ENCODE measurements at regions not wholly inside any gene's neighbourhood (a gene's known extent, or its start where the extent isn't known, plus 50 kb on each side); places are given as distances from the start of the nearest gene placed in this dataset.
A peak's percentile ranks its signal among the peaks of the same experiment; 100 is the strongest.
"Not testable (repeated sequence)": the region's sequence is repeated elsewhere in the genome, so short reads cannot be mapped to it uniquely, and the experiment has no call there.

DNA sequence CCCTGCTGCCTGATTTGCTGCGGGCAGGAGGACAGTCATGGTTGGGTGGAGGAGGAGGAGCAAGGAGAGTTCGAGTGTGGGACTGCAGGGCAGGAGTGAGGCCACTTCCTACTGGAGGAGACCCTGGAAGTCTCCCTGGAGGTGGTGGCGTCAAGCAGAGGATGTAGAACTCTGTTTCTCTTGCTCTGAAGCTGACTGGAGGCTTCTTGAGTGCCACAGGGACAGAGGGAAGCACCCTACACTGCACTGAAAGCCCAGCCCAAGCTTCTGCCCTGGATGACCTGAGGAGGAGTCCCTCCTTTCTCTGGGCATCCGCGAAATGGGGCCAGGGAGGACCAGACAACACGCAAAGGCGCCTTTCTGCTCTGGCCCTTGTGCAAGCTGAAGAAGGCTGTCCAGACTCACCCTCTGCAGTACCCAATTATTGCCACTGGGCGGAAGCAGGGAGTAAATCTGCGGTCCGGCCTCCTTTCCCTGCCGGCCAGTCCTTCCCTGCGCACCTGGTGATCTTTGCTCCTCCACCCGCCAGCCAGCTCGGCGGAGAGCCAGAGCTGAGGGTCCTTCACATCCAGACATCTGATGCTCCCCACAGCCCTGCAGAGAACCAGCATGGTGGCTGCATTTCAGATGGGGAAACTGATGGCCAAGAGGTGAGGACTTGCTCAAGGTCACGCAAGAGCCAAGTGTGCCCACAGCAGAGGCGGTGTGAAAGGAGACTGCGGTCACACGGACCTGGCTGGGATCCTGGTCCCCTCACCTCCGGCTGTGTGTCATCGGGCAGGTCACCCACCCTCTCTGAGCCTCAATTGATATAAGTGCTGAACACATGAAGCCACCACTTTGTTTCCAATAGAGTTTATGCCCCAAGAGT lies 207.1 kb downstream of the TBC1D2B start:
- DNase-seq (ENCODE audit: low read depth in 2 of 2): peak; percentile 72 to 74
- TF ChIP-seq, protein P1, sequence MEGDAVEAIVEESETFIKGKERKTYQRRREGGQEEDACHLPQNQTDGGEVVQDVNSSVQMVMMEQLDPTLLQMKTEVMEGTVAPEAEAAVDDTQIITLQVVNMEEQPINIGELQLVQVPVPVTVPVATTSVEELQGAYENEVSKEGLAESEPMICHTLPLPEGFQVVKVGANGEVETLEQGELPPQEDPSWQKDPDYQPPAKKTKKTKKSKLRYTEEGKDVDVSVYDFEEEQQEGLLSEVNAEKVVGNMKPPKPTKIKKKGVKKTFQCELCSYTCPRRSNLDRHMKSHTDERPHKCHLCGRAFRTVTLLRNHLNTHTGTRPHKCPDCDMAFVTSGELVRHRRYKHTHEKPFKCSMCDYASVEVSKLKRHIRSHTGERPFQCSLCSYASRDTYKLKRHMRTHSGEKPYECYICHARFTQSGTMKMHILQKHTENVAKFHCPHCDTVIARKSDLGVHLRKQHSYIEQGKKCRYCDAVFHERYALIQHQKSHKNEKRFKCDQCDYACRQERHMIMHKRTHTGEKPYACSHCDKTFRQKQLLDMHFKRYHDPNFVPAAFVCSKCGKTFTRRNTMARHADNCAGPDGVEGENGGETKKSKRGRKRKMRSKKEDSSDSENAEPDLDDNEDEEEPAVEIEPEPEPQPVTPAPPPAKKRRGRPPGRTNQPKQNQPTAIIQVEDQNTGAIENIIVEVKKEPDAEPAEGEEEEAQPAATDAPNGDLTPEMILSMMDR (IDR thresholded peaks at IDR 0.05; ENCODE audit: low read depth, low read length): peak; percentile 90
- H3K4me3 ChIP-seq (replicated peaks in 1 of 2; ENCODE audit: low read depth in 2 of 2, low read length in 2 of 2): no peak overlapping the region

DNA sequence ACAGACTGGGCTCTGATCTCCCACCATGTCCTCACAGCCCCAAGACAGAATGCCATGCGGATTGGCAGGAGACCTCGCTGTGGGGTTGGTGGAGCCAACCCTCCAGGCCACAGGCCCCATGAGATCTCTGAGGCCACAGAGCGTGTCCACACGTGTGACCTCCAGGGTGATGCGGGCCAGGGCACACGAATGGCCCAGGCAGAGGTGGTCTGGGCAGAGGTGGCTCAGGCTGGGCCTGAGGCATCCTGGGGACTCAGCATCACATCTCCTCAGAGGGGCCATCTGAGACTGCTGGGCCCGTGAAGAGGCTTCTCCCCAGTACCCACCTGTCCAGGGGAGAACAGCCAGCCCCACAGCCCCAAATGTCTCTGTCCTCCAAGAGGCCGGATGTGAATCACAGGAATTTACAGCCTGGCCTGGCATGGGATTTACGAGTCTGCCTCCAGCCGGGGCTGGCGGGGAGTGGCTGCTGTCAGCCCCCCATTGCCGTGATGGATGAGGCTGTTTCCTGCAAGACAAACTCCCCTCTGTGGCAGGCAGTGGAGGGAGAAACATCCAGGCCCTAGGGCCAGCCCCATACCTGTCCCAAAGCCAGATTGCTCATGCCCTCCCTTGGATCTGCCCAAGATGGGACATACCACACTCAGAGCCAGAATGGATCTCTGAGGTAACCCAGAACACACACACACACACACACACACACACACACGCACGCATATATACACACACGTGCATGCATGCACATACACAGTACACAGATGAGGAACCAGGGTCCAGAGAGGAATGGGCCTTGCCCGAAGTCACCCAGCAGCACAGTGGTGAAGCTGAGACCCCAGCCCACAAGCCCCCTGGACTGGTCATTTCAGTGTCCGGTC lies 208.3 kb downstream of the TBC1D2B start:
- peak; percentile 8 to 10 for DNase-seq (ENCODE audit: low read depth in 2 of 2)
- TF ChIP-seq, protein P1 (IDR thresholded peaks at IDR 0.05; ENCODE audit: low read depth, low read length): no peak
- no peak overlapping the region for H3K4me3 ChIP-seq (replicated peaks in 1 of 2; ENCODE audit: low read depth in 2 of 2, low read length in 2 of 2)

DNA sequence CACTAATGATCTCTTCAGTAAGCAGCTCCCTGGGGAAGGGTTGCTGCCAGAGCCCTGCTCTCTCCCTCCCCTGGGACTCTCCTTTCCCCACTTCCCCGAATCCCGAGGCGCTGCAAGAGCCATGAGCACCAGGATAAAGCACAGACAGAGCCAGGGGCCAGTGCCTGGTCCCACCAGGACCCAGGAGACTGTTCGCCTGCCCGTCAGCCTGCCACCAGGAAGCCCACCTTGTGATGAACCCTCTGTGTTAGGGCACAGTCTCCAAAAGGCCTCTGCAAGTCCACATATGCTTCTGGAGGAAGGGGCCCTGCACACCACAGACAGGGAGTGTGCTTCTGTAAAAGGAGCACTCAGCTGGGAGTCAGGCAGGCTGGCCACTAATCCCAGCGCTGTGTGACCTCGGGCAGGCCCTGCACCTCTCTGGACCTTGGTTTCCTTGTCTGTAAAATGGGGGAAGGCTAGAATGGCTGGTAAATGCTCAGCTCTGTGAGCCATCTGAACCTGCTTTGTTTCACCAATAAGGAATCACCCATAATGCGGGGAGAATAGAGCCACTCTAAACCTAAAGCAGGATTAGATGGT lies 209.4 kb downstream of the TBC1D2B start:
- not testable (repeated sequence) for DNase-seq (ENCODE audit: low read depth in 2 of 2); H3K4me3 ChIP-seq (replicated peaks in 1 of 2; ENCODE audit: low read depth in 2 of 2, low read length in 2 of 2)

DNA sequence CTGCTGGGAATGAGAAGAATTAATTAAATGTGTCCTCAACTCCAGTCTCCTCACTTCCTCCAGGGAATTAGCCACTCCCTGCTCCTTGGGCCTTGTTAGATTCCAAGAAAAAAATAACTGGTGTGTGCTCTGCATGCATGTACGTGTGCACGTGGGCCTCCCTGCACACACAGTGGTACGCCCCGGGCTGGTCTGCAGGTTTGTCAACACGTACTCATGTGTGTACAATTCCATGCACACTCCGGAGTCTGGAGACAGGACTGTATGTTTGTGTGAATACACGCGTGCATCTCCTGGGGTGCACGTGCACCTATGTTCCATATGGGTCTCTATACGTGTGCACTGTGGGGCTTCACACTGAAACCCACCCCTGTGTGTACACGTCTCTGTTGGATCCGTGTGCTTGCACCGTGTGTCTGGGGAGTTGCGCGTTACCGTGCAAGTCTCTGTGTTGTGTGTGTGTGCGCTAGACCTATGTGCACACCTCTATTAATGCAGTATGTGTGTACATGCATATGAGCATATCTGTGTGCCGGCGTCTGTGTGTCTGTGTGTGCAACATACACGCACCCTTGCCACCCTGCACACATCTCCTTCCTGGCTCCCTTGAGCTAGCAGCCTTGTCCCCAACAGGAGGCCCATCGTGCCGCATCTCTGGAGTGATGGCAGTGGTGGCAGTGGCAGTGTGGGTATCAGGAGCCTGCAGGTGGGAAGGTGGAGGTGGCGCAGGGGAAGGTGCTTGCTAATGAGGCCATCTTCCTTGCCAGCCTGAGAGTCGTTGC lies 210.1 kb downstream of the TBC1D2B start:
- H3K4me3 ChIP-seq (replicated peaks in 1 of 2; ENCODE audit: low read depth in 2 of 2, low read length in 2 of 2): no peak overlapping the region
- TF ChIP-seq, protein P1 (IDR thresholded peaks at IDR 0.05; ENCODE audit: low read depth, low read length): no peak
- DNase-seq (ENCODE audit: low read depth in 2 of 2): no peak

DNA sequence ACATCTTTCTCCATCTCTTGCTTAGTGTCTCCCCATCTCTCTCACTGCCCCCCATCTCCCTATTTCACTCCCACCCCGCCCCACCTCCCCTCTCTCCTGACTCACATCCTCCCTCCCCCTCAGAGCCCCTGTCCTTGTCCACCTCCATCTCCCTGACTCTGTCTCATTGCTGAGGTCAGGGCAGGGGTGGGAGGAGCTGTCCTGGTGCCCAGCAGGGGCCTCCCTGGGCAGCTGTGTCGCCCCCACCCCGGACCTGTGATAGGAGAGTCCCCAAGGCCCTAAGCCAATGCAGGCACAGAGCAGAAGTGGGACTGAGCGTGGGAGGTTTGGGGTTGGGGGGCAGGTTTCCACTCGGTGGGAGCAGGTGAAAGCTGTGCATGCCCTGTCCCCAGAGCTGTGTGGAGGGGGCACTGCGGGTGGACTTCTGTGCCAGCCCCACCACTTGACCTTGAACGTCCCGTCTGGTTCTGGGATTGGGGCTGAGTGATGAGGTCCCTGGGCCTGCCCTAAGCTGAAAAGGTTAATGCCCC lies 210.8 kb downstream of the TBC1D2B start:
- DNase-seq (ENCODE audit: low read depth in 2 of 2): no peak
- TF ChIP-seq, protein P1 (IDR thresholded peaks at IDR 0.05; ENCODE audit: low read depth, low read length): no peak
- H3K4me3 ChIP-seq (replicated peaks in 1 of 2; ENCODE audit: low read depth in 2 of 2, low read length in 2 of 2): no peak overlapping the region

DNA sequence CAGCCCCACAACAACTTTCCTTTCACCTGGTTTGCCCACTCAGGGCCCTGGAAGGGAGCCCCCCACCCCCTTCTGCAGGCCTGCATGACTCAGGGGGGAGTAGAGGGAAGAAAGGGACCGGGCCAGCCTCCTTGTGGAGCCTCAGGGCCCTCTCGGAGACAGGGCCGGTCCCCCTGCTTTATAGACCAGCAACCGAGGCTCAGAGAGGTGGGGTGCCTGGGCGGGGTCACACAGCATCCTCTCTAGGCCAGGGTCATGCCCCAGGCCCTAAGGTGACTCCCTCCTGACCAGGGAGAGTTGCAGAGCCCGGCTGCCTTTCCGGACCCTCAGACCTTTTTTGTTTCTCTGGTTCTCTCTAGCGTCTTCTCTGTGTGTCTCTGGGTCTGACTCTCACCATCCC lies 211.3 kb downstream of the TBC1D2B start:
- no peak overlapping the region for H3K4me3 ChIP-seq (replicated peaks in 1 of 2; ENCODE audit: low read depth in 2 of 2, low read length in 2 of 2)
- DNase-seq (ENCODE audit: low read depth in 2 of 2): no peak
- TF ChIP-seq, protein P1 (IDR thresholded peaks at IDR 0.05; ENCODE audit: low read depth, low read length): no peak

Measured in cardiac fibroblast (primary cell).